HepG2 (cell line): ENCODE measurements at regions not wholly inside any gene's neighbourhood (a gene's known extent, or its start where the extent isn't known, plus 50 kb on each side); places are given as distances from the start of the nearest gene placed in this dataset.

Experiments
- ATAC-seq: fragments of 200-7000 bp; cut with Tn5 transposase; 3 replicates; pipeline ENCODE4 v1.9.1; 2020; ENCODE audit warnings: mild to moderate bottlenecking, moderate library complexity
- BruUV-seq: library from RNA; stranded (reverse); fragments of 400-500 nt; replicated peaks from 2 replicates; lab custom pipeline; 2021; lab: Mats Ljungman, UMichigan
- CTCF ChIA-PET: fragments of 300-600 bp; formaldehyde crosslinking; extraction: SDS; loops from one replicate; lab custom pipeline; 2021; ENCODE audit warnings: low total read pairs, inconsistent platforms, low intra/inter-chr PET ratio; lab: Yijun Ruan, JAX
- POLR2A ChIA-PET: fragments of 350-600 bp; sonication (Branson Sonifier 250); formaldehyde crosslinking; loops from one replicate; lab custom pipeline; 2020; ENCODE audit warnings: antibody characterized with exemption, inconsistent platforms; lab: Yijun Ruan, JAX
- DNase-seq: peaks from one replicate; pipeline ENCODE4 v3.0.0-alpha.2; 2015; ENCODE audit warnings: low spot score
- FAIRE-seq: peaks from 3 replicates; lab custom pipeline; 2011; peaks lifted over from hg19 to GRCh38; lab: Jason Lieb, UNC
- H2AFZ ChIP-seq: one replicate; pipeline ENCODE4 v1.6.1; 2011; ENCODE audit warnings: low read length, inconsistent platforms
- H3K27ac ChIP-seq: fragments of 300-600 bp; 3 replicates; pipeline ENCODE4 v1.8.0; 2011; ENCODE audit warnings: mixed run types, mild to moderate bottlenecking, mixed read lengths, low read length, inconsistent platforms; ENCODE audit not compliant: insufficient read depth; ENCODE audit errors: extremely low read length
- H3K27me3 ChIP-seq, 2 experiments: fragments of 200-600 bp in 1 of 2; 2 replicates in 1 of 2; 3 replicates in 1 of 2; pipeline versions ENCODE4 v1.6.0 to v1.8.0; 2011; ENCODE audit warnings: low read length in 2 of 2, mild to moderate bottlenecking in 2 of 2, moderate library complexity in 2 of 2, inconsistent platforms in 1 of 2; ENCODE audit not compliant: insufficient read depth in 2 of 2, control insufficient read depth in 1 of 2
- H3K36me3 ChIP-seq, 2 experiments: fragments of 200-600 bp in 1 of 2; replicated peaks in 1 of 2; 2 replicates in 1 of 2; 3 replicates in 1 of 2; pipeline versions ENCODE4 v1.5.1 to v1.8.0; 2011; ENCODE audit warnings: low read length in 2 of 2, inconsistent platforms in 1 of 2; ENCODE audit not compliant: insufficient read depth in 2 of 2, control insufficient read depth in 1 of 2
- H3K4me1 ChIP-seq: 2 replicates; pipeline ENCODE4 v1.5.1; 2012; ENCODE audit warnings: low read length, inconsistent platforms; ENCODE audit not compliant: insufficient read depth
- H3K4me2 ChIP-seq: 2 replicates; pipeline ENCODE4 v1.6.0; 2011; ENCODE audit warnings: low read depth, low read length, inconsistent platforms
- H3K4me3 ChIP-seq, 3 experiments: fragments of 200-600 bp in 1 of 3; sonication (generic), shearing (Covaris generic) in 1 of 3; replicated peaks in 1 of 3; 2 replicates each; pipeline ENCODE4 v1.5.1; 2011 to 2016; ENCODE audit warnings: low read length in 3 of 3, inconsistent platforms in 2 of 3, low read depth in 2 of 3, mild to moderate bottlenecking in 2 of 3, control low read depth in 1 of 3, mixed read lengths in 1 of 3; ENCODE audit not compliant: insufficient read depth in 1 of 3
- H3K79me2 ChIP-seq: one replicate; pipeline ENCODE4 v1.6.1; 2011; ENCODE audit warnings: low read length, inconsistent platforms; ENCODE audit not compliant: insufficient read depth
- H3K9ac ChIP-seq: 2 replicates; pipeline ENCODE4 v1.6.0; 2011; ENCODE audit warnings: mild to moderate bottlenecking, low read depth, low read length, inconsistent platforms; ENCODE audit not compliant: insufficient read depth
- H3K9me3 ChIP-seq: 2 replicates; pipeline ENCODE4 v1.5.1; 2012; ENCODE audit warnings: mild to moderate bottlenecking, low read length
- H4K20me1 ChIP-seq: 2 replicates; pipeline ENCODE4 v1.6.0; 2011; ENCODE audit warnings: inconsistent platforms, mild to moderate bottlenecking, low read length, moderate library complexity; ENCODE audit not compliant: insufficient read depth
- ATF7-NPFF ChIP-seq: sonication (generic); formaldehyde crosslinking; IDR thresholded peaks from 2 replicates; pipeline ENCODE4 v1.8.1; 2023; ENCODE audit warnings: mild to moderate bottlenecking, low read depth, missing genetic modification reagents, moderate library complexity
- DZIP1 ChIP-seq: sonication (generic); formaldehyde crosslinking; IDR thresholded peaks from 2 replicates; pipeline ENCODE4 v1.5.0; 2020; ENCODE audit warnings: mild to moderate bottlenecking, missing genetic modification reagents
- MZF1 ChIP-seq: sonication (generic); formaldehyde crosslinking; IDR thresholded peaks from 2 replicates; pipeline ENCODE4 v1.8.1; 2023; ENCODE audit warnings: mild to moderate bottlenecking, missing genetic modification reagents, borderline replicate concordance
- ZBTB20 ChIP-seq: sonication (generic); formaldehyde crosslinking; IDR thresholded peaks from 2 replicates; pipeline ENCODE4 v1.8.1; 2023; ENCODE audit warnings: missing genetic modification reagents, low read depth, mild to moderate bottlenecking, borderline replicate concordance
- ZNF263 ChIP-seq: sonication (generic); formaldehyde crosslinking; IDR thresholded peaks from 2 replicates; pipeline ENCODE4 v1.4.0; 2020; ENCODE audit warnings: missing genetic modification reagents
- WGBS: methylation state at CpG from one replicate; pipeline ENCODE4 v1.1.6; 2017; ENCODE audit warnings: low lambda C conversion rate; 5-methylcytosine and 5-hydroxymethylcytosine counted together
- in situ Hi-C: cut with HindIII; loops from 2 replicates; pipeline ENCODE4 v1.10.0; 2017; ENCODE audit warnings: low pct_unique_long_range_greater_than_20kb; ENCODE audit not compliant: extremely low pct_ligation_motif_present
- intact Hi-C: fragments of 100-400 bp; cut with micrococcal nuclease; formaldehyde crosslinking; loops from one replicate; pipeline ENCODE4 v1.10.0; 2022; ENCODE audit not compliant: unreplicated experiment
- TF ChIP-seq, protein P1 (sequence below): sonication (generic); formaldehyde crosslinking; IDR thresholded peaks from 2 replicates; pipeline ENCODE4 v1.4.0; 2020; ENCODE audit warnings: missing genetic modification reagents, mild to moderate bottlenecking, borderline replicate concordance

DNA sequence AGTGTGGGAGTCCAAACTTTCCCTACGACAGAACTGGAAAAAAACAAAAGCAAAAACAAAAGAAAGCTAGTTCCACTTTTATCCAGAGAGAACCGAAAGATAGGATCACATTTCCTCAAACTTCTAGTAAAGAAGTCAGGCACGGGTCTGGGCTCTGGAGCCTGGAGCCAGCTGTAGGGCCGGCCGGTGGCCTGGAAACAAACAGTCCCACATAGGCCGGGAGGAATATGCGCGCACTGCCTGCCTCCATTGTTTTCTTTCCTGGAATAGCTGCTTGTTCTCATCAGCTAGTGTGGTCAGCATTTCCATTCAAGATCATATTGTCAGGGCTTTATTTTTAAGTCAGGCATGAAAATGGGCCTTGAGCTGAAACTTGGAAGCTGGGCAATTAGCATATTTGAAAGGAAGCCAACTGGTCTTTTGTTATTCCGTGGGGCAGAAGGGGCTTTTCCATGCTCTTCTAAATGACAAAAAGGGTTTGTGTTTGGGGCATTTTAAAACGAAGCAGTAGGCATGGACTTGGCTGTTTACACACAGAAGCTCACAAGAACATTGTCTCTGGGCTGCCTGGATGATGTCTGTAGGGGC is 58.7 kb upstream of the RFX8 start (continued):
- TF ChIP-seq DZIP1 (no peak), ZBTB20 (CRISPR knock-in tag) (no peak), ZNF263 (CRISPR knock-in tag) (no peak), MZF1 (CRISPR knock-in tag) (no peak)
- TF ChIP-seq, protein P1, sequence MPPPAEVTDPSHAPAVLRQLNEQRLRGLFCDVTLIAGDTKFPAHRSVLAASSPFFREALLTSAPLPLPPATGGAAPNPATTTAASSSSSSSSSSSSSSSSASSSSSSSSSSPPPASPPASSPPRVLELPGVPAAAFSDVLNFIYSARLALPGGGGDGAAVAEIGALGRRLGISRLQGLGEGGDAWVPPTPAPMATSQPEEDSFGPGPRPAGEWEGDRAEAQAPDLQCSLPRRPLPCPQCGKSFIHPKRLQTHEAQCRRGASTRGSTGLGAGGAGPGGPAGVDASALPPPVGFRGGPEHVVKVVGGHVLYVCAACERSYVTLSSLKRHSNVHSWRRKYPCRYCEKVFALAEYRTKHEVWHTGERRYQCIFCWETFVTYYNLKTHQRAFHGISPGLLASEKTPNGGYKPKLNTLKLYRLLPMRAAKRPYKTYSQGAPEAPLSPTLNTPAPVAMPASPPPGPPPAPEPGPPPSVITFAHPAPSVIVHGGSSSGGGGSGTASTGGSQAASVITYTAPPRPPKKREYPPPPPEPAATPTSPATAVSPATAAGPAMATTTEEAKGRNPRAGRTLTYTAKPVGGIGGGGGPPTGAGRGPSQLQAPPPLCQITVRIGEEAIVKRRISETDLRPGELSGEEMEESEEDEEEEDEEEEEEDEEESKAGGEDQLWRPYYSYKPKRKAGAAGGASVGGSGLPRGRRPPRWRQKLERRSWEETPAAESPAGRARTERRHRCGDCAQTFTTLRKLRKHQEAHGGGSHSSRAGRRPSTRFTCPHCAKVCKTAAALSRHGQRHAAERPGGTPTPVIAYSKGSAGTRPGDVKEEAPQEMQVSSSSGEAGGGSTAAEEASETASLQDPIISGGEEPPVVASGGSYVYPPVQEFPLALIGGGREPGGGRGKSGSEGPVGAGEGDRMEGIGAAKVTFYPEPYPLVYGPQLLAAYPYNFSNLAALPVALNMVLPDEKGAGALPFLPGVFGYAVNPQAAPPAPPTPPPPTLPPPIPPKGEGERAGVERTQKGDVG (CRISPR knock-in tag), result no peak

- no peak for FAIRE-seq
- intact Hi-C loops (no loop called here), in situ Hi-C loops (no loop called here)
- H2AFZ ChIP-seq, result no peak overlapping the region
- H3K4me1 ChIP-seq, result peaks cover 20% of the 10 kb centered on the region
- no peaks in the 10 kb centered on the region for H3K9me3 ChIP-seq
- H3K27ac ChIP-seq, result no peak overlapping the region
- no peaks in the 10 kb centered on the region for H3K36me3 ChIP-seq
- WGBS, result 67% methylated on average over 4 of the region's 4 CpGs
- no peak for TF ChIP-seq ATF7-NPFF (CRISPR knock-in tag)
- CTCF ChIA-PET, result no interaction called here
- no peaks in the 10 kb centered on the region for H3K79me2 ChIP-seq
- BruUV-seq, result no TSS peak
- no peak overlapping the region for H3K4me3 ChIP-seq
- H3K27me3 ChIP-seq, result peaks cover 0 to 23% of the 10 kb centered on the region in 2 experiments; a peak in 1 of 5 replicates
- no peak for DNase-seq
- POLR2A ChIA-PET, result no interaction called here
- H3K4me2 ChIP-seq, result no peak overlapping the region
- no peak overlapping the region for H3K9ac ChIP-seq
- ATAC-seq, result no peak
- H4K20me1 ChIP-seq, result no peaks in the 10 kb centered on the region
These were observed 53.6 kb upstream of the RFX8 start for GRCh38 chr2:101528501-101528900.
